ENCODE measurements at regions not wholly inside any gene's neighbourhood (a gene's known extent, or its start where the extent isn't known, plus 50 kb on each side); places are given as distances from the start of the nearest gene placed in this dataset.

GRCh38 chrX:28398342-28398741, 188.9 kb upstream of the IL1RAPL1 start:
- TF ChIP-seq EZH2 (IDR thresholded peaks at IDR 0.05; ENCODE audit: low read length), result no peak
- TF ChIP-seq, protein P1, sequence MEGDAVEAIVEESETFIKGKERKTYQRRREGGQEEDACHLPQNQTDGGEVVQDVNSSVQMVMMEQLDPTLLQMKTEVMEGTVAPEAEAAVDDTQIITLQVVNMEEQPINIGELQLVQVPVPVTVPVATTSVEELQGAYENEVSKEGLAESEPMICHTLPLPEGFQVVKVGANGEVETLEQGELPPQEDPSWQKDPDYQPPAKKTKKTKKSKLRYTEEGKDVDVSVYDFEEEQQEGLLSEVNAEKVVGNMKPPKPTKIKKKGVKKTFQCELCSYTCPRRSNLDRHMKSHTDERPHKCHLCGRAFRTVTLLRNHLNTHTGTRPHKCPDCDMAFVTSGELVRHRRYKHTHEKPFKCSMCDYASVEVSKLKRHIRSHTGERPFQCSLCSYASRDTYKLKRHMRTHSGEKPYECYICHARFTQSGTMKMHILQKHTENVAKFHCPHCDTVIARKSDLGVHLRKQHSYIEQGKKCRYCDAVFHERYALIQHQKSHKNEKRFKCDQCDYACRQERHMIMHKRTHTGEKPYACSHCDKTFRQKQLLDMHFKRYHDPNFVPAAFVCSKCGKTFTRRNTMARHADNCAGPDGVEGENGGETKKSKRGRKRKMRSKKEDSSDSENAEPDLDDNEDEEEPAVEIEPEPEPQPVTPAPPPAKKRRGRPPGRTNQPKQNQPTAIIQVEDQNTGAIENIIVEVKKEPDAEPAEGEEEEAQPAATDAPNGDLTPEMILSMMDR (optimal IDR thresholded peaks at IDR 0.05 in 1 of 3, IDR thresholded peaks at IDR 0.05 in 1 of 3, conservative IDR thresholded peaks at IDR 0.05 in 1 of 3; ENCODE audit: extremely low read depth in 1 of 3, insufficient read depth in 2 of 3, low read length in 3 of 3), result no peak

All from keratinocyte (primary cell).